Thyroid gland (tissue), 4 donors: ENCODE measurements at regions not wholly inside any gene's neighbourhood (a gene's known extent, or its start where the extent isn't known, plus 50 kb on each side); places are given as distances from the start of the nearest gene placed in this dataset.
A peak's percentile ranks its signal among the peaks of the same experiment; 100 is the strongest.
"Not testable (repeated sequence)": the region's sequence is repeated elsewhere in the genome, so short reads cannot be mapped to it uniquely, and the experiment has no call there.

ENCODE experiments used
- DNase-seq, 2 donors: peaks; one replicate each; pipeline ENCODE4 v3.0.0-alpha.2; 2019
- H3K27ac ChIP-seq, 3 donors: fragments of 200-600 bp; sonication (generic); 1 replicate in 2 of 3; 2 replicates in 1 of 3; pipeline ENCODE4 v1.5.1; 2016 to 2019; ENCODE audit warnings: mild to moderate bottlenecking in 1 of 3, moderate library complexity in 1 of 3
- H3K27me3 ChIP-seq: fragments of 200-600 bp; sonication (generic); one replicate; pipeline ENCODE4 v1.5.1; 2019
- H3K36me3 ChIP-seq, 2 donors: fragments of 200-600 bp; sonication (generic); one replicate each; pipeline ENCODE4 v1.5.1; 2016 to 2019
- H3K4me1 ChIP-seq, 2 donors: fragments of 200-600 bp; sonication (generic); one replicate each; pipeline ENCODE4 v1.5.1; 2017 to 2019
- H3K4me3 ChIP-seq, 3 donors: fragments of 200-600 bp; sonication (generic); replicated peaks in 1 of 3; 1 replicate in 2 of 3; 2 replicates in 1 of 3; pipeline ENCODE4 v1.5.1; 2016; ENCODE audit warnings: mild to moderate bottlenecking in 1 of 3
- H3K9me3 ChIP-seq: fragments of 200-600 bp; sonication (generic); one replicate; pipeline ENCODE4 v1.5.1; 2017
- CTCF ChIP-seq, 6 experiments: fragments of 200-600 bp in 3 of 6; fragments of 450-650 bp in 3 of 6; sonication (generic) in 3 of 6; IDR thresholded peaks; one replicate each; pipeline ENCODE4 v1.5.1; 2016 to 2019; ENCODE audit warnings: antibody characterized with exemption in 6 of 6, mild to moderate bottlenecking in 2 of 6, inconsistent platforms in 1 of 6, moderate library complexity in 1 of 6
- POLR2A ChIP-seq, 2 donors: fragments of 450-650 bp; IDR thresholded peaks; one replicate each; pipeline ENCODE4 v1.6.1; 2017; ENCODE audit warnings: antibody characterized with exemption in 2 of 2, mild to moderate bottlenecking in 2 of 2, moderate library complexity in 1 of 2
- WGBS, 2 donors: methylation state at CpG; one replicate each; pipeline ENCODE4 v1.1.5; 2017; 5-methylcytosine and 5-hydroxymethylcytosine counted together
- intact Hi-C: fragments of 100-400 bp; cut with DNase I; formaldehyde crosslinking; loops from one replicate; pipeline ENCODE4 v1.15.1; 2023

GRCh38 chr6:127397729-127398630 is 54.6 kb upstream of the ECHDC1 start:
- Histone ChIP-seq H3K27ac (peak overlapping the region in 2 of 3 donors; percentile 44 to 45), H3K9me3 (no peaks in the 10 kb centered on the region), H3K27me3 (no peaks in the 10 kb centered on the region), H3K4me3 (no peak overlapping the region), H3K36me3 (no peaks in the 10 kb centered on the region), H3K4me1 (peaks cover 11 to 12% of the 10 kb centered on the region in 2 donors)
- no peak for DNase-seq
- intact Hi-C loops = no loop called here
- 58 to 61% methylated on average over 6 of the region's 6 CpGs for WGBS, 2 donors
- TF ChIP-seq POLR2A (IDR thresholded peaks at IDR 0.05) = no peak
- TF ChIP-seq CTCF (IDR thresholded peaks at IDR 0.05) = no peak

GRCh38 chr6:127397171-127397597 is 53.8 kb upstream of the ECHDC1 start:
- H3K36me3 ChIP-seq, H3K27me3 ChIP-seq, intact Hi-C loops, H3K9me3 ChIP-seq, H3K4me3 ChIP-seq: not testable (repeated sequence)
- Histone ChIP-seq H3K4me1 (peaks cover 11 to 12% of the 10 kb centered on the region in 2 donors), H3K27ac (peak overlapping the region in 1 of 3 donors; percentile 45)
- peak; percentile 49 to 55 for DNase-seq
- WGBS, 2 donors = 39 to 51% methylated on average over 5 of the region's 5 CpGs
